ENCODE measurements at regions not wholly inside any gene's neighbourhood (a gene's known extent, or its start where the extent isn't known, plus 50 kb on each side); places are given as distances from the start of the nearest gene placed in this dataset.

- TF ChIP-seq CTCF (IDR thresholded peaks at IDR 0.05; ENCODE audit: low read depth, low read length) = no peak
- no peak for DNase-seq
- no peak overlapping the region for H3K4me3 ChIP-seq (ENCODE audit: low read depth, low read length)
- H3K9me3 ChIP-seq = no peaks in the 10 kb centered on the region
- H3K36me3 ChIP-seq = no peaks in the 10 kb centered on the region
- H3K4me1 ChIP-seq = no peaks in the 10 kb centered on the region
- H3K27me3 ChIP-seq = no peaks in the 10 kb centered on the region; the same call in 1 of the 2 replicates
These were observed 301.3 kb upstream of the SKOR2 start for GRCh38 chr18:47552783-47553182.

GRCh38 chr18:47550611-47551010 is 299.2 kb upstream of the SKOR2 start:
- Histone ChIP-seq H3K27me3 (no peaks in the 10 kb centered on the region; the same call in 1 of the 2 replicates), H3K4me3 (ENCODE audit: low read depth, low read length) (no peak overlapping the region), H3K9me3 (no peaks in the 10 kb centered on the region), H3K36me3 (no peaks in the 10 kb centered on the region), H3K4me1 (no peaks in the 10 kb centered on the region)
- no peak for DNase-seq
- TF ChIP-seq CTCF (IDR thresholded peaks at IDR 0.05; ENCODE audit: low read depth, low read length) = no peak

- DNase-seq = no peak
These were observed 297.6 kb upstream of the SKOR2 start for GRCh38 chr18:47549021-47549540.

GRCh38 chr18:47547539-47548202 is 296.2 kb upstream of the SKOR2 start:
- Histone ChIP-seq H3K4me1 (no peaks in the 10 kb centered on the region), H3K36me3 (no peaks in the 10 kb centered on the region), H3K4me3 (ENCODE audit: low read depth, low read length) (no peak overlapping the region), H3K27me3 (no peaks in the 10 kb centered on the region; the same call in 1 of the 2 replicates), H3K9me3 (no peaks in the 10 kb centered on the region)
- DNase-seq = no peak
- no peak for TF ChIP-seq CTCF (IDR thresholded peaks at IDR 0.05; ENCODE audit: low read depth, low read length)

More at GRCh38 chr18:47549021-47549540, 297.6 kb upstream of the SKOR2 start:
- no peaks in the 10 kb centered on the region; the same call in 1 of the 2 replicates for H3K27me3 ChIP-seq
- H3K9me3 ChIP-seq = no peaks in the 10 kb centered on the region
- no peaks in the 10 kb centered on the region for H3K36me3 ChIP-seq
- no peaks in the 10 kb centered on the region for H3K4me1 ChIP-seq
- H3K4me3 ChIP-seq (ENCODE audit: low read depth, low read length) = no peak overlapping the region
- no peak for TF ChIP-seq CTCF (IDR thresholded peaks at IDR 0.05; ENCODE audit: low read depth, low read length)

- no peak for TF ChIP-seq CTCF (IDR thresholded peaks at IDR 0.05; ENCODE audit: low read depth, low read length)
- no peaks in the 10 kb centered on the region for H3K4me1 ChIP-seq
- no peaks in the 10 kb centered on the region for H3K9me3 ChIP-seq
- no peaks in the 10 kb centered on the region for H3K27me3 ChIP-seq
- no peak for DNase-seq
- no peak overlapping the region for H3K4me3 ChIP-seq (ENCODE audit: low read depth, low read length)
- H3K36me3 ChIP-seq = no peaks in the 10 kb centered on the region
These were observed 294.2 kb upstream of the SKOR2 start for GRCh38 chr18:47545613-47546012.

- Histone ChIP-seq H3K36me3 (no peaks in the 10 kb centered on the region), H3K4me3 (ENCODE audit: low read depth, low read length) (no peak overlapping the region), H3K27me3 (no peaks in the 10 kb centered on the region), H3K4me1 (no peaks in the 10 kb centered on the region), H3K9me3 (no peaks in the 10 kb centered on the region)
- TF ChIP-seq CTCF (IDR thresholded peaks at IDR 0.05; ENCODE audit: low read depth, low read length) = no peak
- DNase-seq = no peak
These were observed 291.6 kb upstream of the SKOR2 start for GRCh38 chr18:47543080-47543479.
